KMS-11 (cell line): ENCODE measurements at regions not wholly inside any gene's neighbourhood (a gene's known extent, or its start where the extent isn't known, plus 50 kb on each side); places are given as distances from the start of the nearest gene placed in this dataset.

ENCODE experiments used
- H2AFZ ChIP-seq: fragments of 200-600 bp; sonication (generic); 2 replicates; pipeline ENCODE4 v1.6.1; 2016; ENCODE audit warnings: antibody characterized with exemption, mixed run types, low read depth
- H3K27ac ChIP-seq: fragments of 200-600 bp; sonication (generic); 2 replicates; pipeline ENCODE4 v1.6.1; 2016; ENCODE audit warnings: mild to moderate bottlenecking, mixed run types
- H3K27me3 ChIP-seq: fragments of 200-600 bp; sonication (generic); 2 replicates; pipeline ENCODE4 v1.6.1; 2017; ENCODE audit warnings: mild to moderate bottlenecking, low read depth, mixed run types, moderate library complexity; ENCODE audit not compliant: insufficient read depth
- H3K36me3 ChIP-seq: fragments of 200-600 bp; sonication (generic); 2 replicates; pipeline ENCODE4 v1.6.1; 2017; ENCODE audit warnings: mild to moderate bottlenecking, mixed run types; ENCODE audit not compliant: insufficient read depth
- H3K4me1 ChIP-seq: fragments of 200-600 bp; sonication (generic); 2 replicates; pipeline ENCODE4 v1.6.1; 2016; ENCODE audit warnings: mild to moderate bottlenecking, low read depth, mixed run types; ENCODE audit not compliant: poor library complexity, severe bottlenecking
- H3K4me2 ChIP-seq: fragments of 200-600 bp; sonication (generic); 2 replicates; pipeline ENCODE4 v1.7.0; 2016; ENCODE audit warnings: mild to moderate bottlenecking, mixed run types
- H3K4me3 ChIP-seq: fragments of 200-600 bp; sonication (generic); IDR thresholded peaks from 2 replicates; pipeline ENCODE4 v1.6.1; 2017; ENCODE audit warnings: low read depth, low read length, mixed read lengths; ENCODE audit not compliant: insufficient read depth
- H3K79me2 ChIP-seq: fragments of 200-600 bp; sonication (generic); 2 replicates; pipeline ENCODE4 v1.6.1; 2016; ENCODE audit warnings: low read depth, mixed run types; ENCODE audit not compliant: insufficient read depth
- H3K9ac ChIP-seq: fragments of 200-600 bp; sonication (generic); 2 replicates; pipeline ENCODE4 v1.6.1; 2016; ENCODE audit warnings: mild to moderate bottlenecking, mixed run types
- H4K20me1 ChIP-seq: fragments of 200-600 bp; sonication (generic); 2 replicates; pipeline ENCODE4 v1.6.1; 2016; ENCODE audit warnings: mild to moderate bottlenecking, mixed run types; ENCODE audit not compliant: insufficient read depth
- CTCF ChIP-seq: fragments of 200-600 bp; sonication (generic); conservative IDR thresholded peaks from 2 replicates; pipeline ENCODE4 v1.6.1; 2017; ENCODE audit warnings: low read depth, mild to moderate bottlenecking, antibody characterized with exemption, low read length, moderate library complexity, mixed read lengths

GRCh38 chr11:128349650-128350299, 237.6 kb downstream of the ETS1 start:
- Histone ChIP-seq H3K4me3 (no peak overlapping the region), H3K27ac (no peak overlapping the region), H2AFZ (no peak overlapping the region), H3K36me3 (no peaks in the 10 kb centered on the region), H3K27me3 (no peaks in the 10 kb centered on the region), H3K4me2 (no peak overlapping the region), H3K9ac (no peak overlapping the region), H4K20me1 (no peaks in the 10 kb centered on the region), H3K79me2 (no peaks in the 10 kb centered on the region), H3K4me1 (peaks cover 14% of the 10 kb centered on the region)
- no peak for TF ChIP-seq CTCF

DNA sequence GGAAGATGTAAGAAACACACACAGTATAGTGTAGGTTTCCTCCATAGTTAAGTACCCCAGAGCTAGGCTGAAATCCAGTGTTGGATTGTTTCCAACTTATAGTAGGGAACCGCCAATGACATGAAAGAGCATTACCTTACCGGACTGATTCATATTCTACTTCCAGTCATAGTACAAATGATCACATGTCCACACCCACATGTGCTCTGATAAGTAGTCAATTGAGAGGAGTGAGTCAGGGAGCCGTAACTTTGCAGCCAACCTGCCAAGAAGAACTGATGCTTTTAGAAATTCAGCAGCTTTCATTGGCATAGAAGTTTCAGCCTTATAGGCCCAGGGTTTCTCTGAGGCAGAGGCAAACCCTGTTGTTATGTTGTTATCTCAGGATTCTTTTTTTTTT, 240.6 kb downstream of the ETS1 start:
- TF ChIP-seq CTCF, result no peak

GRCh38 chr11:128345316-128345715, 242.0 kb downstream of the ETS1 start:
- no peak for TF ChIP-seq CTCF
- Histone ChIP-seq H3K27me3 (no peaks in the 10 kb centered on the region), H3K4me1 (peaks cover 50% of the 10 kb centered on the region), H3K4me2 (peak overlapping the region; percentile 22), H4K20me1 (no peaks in the 10 kb centered on the region), H3K36me3 (no peaks in the 10 kb centered on the region), H2AFZ (no peak overlapping the region), H3K79me2 (no peaks in the 10 kb centered on the region), H3K9ac (no peak overlapping the region), H3K27ac (peak overlapping the region; percentile 20; the same call in 1 of the 2 replicates), H3K4me3 (no peak overlapping the region)

More for the DNA sequence above, 240.6 kb downstream of the ETS1 start:
- H3K79me2 ChIP-seq, result no peaks in the 10 kb centered on the region
- H3K4me3 ChIP-seq, result no peak overlapping the region
- H3K4me2 ChIP-seq, result no peak overlapping the region
- no peak overlapping the region for H3K27ac ChIP-seq
- no peaks in the 10 kb centered on the region for H3K36me3 ChIP-seq
- no peaks in the 10 kb centered on the region for H3K27me3 ChIP-seq
- no peak overlapping the region for H2AFZ ChIP-seq
- no peaks in the 10 kb centered on the region for H4K20me1 ChIP-seq
- peaks cover 44% of the 10 kb centered on the region for H3K4me1 ChIP-seq
- no peak overlapping the region for H3K9ac ChIP-seq

GRCh38 chr11:128343870-128344269, 243.5 kb downstream of the ETS1 start:
- Histone ChIP-seq H3K4me1 (peaks cover 50% of the 10 kb centered on the region), H3K4me2 (peak overlapping the region; percentile 30; the same call in 1 of the 2 replicates), H3K36me3 (no peaks in the 10 kb centered on the region), H3K9ac (no peak overlapping the region), H3K27ac (peak overlapping the region; percentile 79), H3K79me2 (no peaks in the 10 kb centered on the region), H4K20me1 (no peaks in the 10 kb centered on the region), H2AFZ (no peak overlapping the region), H3K4me3 (no peak overlapping the region), H3K27me3 (no peaks in the 10 kb centered on the region)
- TF ChIP-seq CTCF, result no peak
